GM12872 (cell line): ENCODE measurements at regions not wholly inside any gene's neighbourhood (a gene's known extent, or its start where the extent isn't known, plus 50 kb on each side); places are given as distances from the start of the nearest gene placed in this dataset.

Source experiments
- CTCF ChIP-seq: IDR thresholded peaks from 3 replicates; pipeline ENCODE4 v1.5.1; 2011; ENCODE audit warnings: low read depth, mild to moderate bottlenecking, low read length, moderate library complexity; ENCODE audit not compliant: insufficient read depth

- TF ChIP-seq CTCF = no peak
Measured at GRCh38 chr18:2316751-2317696, 254.3 kb downstream of the METTL4 start.

DNA sequence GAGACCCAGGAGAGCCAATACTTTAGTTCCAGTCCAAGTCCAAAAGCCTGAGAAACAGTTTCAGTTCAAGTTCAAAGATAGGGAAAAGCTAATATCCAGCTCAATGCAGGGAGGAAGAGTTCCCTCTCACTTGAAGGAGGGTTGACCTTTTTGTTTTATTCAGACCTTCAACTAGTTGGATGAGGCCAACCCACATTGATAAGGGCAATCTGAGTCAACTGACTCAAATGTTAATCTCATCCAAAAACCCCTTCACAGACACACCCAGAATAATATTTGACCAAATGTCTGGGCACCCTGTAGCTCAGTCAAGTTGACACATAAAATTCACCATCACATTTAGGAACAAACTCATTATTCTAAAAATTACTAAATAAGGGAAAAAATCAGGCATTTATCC, 246.8 kb downstream of the METTL4 start:
- TF ChIP-seq CTCF = no peak

DNA sequence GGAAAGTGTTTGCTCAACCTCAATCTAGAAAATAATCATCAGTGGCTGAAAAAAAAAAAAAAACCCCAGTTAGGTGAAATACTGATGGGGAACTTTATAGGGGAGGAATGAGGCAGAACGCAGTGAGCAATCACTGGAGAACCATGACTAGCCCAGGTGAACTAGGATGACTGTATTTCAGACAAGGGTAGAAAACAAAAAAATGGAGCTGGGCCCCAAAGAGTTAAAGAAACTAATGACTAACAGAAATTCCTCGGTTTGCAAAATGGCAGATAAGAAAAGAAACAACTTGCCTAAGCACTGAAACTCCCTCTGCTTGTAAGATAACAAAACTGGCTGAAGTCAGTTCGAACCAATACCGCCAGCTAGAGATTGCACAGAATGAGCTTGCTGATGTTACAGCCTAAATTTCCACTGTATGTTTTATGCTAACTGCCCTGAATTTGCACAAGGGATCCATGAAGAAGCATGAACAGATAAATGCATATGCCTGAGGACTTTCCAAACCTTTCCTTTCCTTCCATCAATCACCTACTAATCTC, 245.9 kb downstream of the METTL4 start:
- TF ChIP-seq CTCF = no peak

DNA sequence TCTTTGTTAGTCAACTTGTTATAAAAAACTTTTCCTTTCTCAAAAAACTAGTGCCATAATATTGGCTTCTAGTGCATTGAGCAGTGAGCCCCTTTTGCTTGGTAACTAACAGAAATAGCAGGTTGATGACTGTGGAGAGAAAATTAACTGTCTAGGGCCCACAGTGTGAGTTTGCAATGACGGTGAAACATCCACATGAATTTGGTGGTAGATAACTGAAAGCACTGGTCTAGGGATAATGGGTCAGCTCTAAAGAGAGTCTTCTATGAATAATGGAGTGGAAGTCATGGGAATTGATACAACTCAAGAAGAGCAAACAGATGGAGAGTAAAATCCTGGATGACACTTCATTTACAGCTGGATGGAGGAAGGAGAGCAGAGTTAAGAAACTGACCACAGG, 245.4 kb downstream of the METTL4 start:
- TF ChIP-seq CTCF = no peak

- no peak for TF ChIP-seq CTCF
Measured at GRCh38 chr18:2326999-2327398, 244.3 kb downstream of the METTL4 start.

GRCh38 chr18:2330764-2331163, 240.5 kb downstream of the METTL4 start:
- TF ChIP-seq CTCF = no peak

DNA sequence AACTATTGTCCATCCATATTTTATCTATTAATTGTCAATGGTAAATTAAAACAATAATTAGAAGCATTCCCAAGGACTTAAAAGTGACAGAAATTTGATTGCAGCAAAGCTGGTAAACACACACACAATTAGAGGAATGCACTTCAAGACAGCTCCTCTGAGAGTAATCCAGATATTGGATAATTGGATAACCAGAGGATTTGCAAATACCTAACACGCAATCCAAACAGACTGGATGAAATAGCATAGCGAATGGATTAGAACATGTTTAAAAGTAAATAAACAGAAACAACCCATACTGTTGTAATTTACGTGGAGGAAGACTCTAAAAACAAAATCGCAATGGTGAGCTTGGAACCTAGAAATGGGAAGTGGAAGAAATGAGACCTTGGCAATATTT, 239.8 kb downstream of the METTL4 start:
- TF ChIP-seq CTCF = no peak
